ENCODE measurements at regions not wholly inside any gene's neighbourhood (a gene's known extent, or its start where the extent isn't known, plus 50 kb on each side); places are given as distances from the start of the nearest gene placed in this dataset.

GRCh38 chr17:72031219-72031884 lies 89.5 kb upstream of the SOX9 start:
- TF ChIP-seq, protein P1, sequence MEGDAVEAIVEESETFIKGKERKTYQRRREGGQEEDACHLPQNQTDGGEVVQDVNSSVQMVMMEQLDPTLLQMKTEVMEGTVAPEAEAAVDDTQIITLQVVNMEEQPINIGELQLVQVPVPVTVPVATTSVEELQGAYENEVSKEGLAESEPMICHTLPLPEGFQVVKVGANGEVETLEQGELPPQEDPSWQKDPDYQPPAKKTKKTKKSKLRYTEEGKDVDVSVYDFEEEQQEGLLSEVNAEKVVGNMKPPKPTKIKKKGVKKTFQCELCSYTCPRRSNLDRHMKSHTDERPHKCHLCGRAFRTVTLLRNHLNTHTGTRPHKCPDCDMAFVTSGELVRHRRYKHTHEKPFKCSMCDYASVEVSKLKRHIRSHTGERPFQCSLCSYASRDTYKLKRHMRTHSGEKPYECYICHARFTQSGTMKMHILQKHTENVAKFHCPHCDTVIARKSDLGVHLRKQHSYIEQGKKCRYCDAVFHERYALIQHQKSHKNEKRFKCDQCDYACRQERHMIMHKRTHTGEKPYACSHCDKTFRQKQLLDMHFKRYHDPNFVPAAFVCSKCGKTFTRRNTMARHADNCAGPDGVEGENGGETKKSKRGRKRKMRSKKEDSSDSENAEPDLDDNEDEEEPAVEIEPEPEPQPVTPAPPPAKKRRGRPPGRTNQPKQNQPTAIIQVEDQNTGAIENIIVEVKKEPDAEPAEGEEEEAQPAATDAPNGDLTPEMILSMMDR (conservative IDR thresholded peaks at IDR 0.05; ENCODE audit: low read depth, low read length), result no peak
- TF ChIP-seq CEBPB (IDR thresholded peaks at IDR 0.05; ENCODE audit: low read depth, low read length), result no peak
- TF ChIP-seq POLR2A (IDR thresholded peaks at IDR 0.05; ENCODE audit: low read depth, low read length), result no peak
- TF ChIP-seq CHD1 (IDR thresholded peaks at IDR 0.05; ENCODE audit: low read depth, low read length), result no peak

All from IMR-90 (cell line).